ENCODE measurements at regions not wholly inside any gene's neighbourhood (a gene's known extent, or its start where the extent isn't known, plus 50 kb on each side); places are given as distances from the start of the nearest gene placed in this dataset.

DNA sequence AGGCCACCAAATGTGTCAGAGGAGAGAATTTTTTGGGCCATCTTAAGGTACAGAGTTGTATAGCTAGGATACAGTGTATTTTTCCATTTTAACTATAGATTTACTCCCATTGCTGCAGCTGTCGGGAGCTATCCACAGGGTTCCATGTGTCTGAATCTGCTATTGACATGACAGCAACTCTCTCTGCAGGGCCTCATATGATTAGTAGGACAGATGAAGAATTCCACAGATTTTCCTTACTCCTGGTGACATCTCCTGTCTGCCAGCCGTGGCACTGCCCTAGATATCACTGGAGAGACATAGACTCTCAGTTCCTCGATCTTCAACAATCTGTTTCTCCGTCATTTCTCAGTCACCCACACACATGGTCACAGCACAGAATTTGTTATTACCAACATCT is 86.5 kb downstream of the SPCS3 start:
- H3K27ac ChIP-seq, result no peak overlapping the region
- TF ChIP-seq, protein P1, sequence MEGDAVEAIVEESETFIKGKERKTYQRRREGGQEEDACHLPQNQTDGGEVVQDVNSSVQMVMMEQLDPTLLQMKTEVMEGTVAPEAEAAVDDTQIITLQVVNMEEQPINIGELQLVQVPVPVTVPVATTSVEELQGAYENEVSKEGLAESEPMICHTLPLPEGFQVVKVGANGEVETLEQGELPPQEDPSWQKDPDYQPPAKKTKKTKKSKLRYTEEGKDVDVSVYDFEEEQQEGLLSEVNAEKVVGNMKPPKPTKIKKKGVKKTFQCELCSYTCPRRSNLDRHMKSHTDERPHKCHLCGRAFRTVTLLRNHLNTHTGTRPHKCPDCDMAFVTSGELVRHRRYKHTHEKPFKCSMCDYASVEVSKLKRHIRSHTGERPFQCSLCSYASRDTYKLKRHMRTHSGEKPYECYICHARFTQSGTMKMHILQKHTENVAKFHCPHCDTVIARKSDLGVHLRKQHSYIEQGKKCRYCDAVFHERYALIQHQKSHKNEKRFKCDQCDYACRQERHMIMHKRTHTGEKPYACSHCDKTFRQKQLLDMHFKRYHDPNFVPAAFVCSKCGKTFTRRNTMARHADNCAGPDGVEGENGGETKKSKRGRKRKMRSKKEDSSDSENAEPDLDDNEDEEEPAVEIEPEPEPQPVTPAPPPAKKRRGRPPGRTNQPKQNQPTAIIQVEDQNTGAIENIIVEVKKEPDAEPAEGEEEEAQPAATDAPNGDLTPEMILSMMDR (IDR thresholded peaks at IDR 0.05), result no peak
- TF ChIP-seq ZFX (IDR thresholded peaks at IDR 0.05; ENCODE audit: borderline replicate concordance), result no peak

DNA sequence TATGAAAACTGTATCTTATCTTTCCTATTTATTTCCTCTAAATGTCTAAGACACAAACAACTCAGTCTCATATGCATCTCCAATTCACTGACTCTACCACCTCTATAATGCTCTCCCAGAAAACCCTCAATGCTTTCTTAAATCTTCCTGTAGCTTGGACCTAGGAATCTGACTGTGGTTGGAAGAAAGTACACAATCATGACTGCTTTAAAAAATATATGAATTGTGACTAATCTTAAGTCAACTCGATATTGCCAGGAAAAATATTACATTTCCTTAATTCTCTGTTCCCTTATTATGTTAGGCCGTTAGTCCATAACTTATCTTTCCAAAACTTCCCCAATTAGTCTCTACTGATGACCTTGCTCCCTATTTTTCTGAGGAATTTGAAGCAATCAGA is 87.0 kb downstream of the SPCS3 start:
- no peak overlapping the region for H3K27ac ChIP-seq
- TF ChIP-seq ZFX (IDR thresholded peaks at IDR 0.05; ENCODE audit: borderline replicate concordance), result no peak
- TF ChIP-seq, protein P1 (IDR thresholded peaks at IDR 0.05), result no peak

DNA sequence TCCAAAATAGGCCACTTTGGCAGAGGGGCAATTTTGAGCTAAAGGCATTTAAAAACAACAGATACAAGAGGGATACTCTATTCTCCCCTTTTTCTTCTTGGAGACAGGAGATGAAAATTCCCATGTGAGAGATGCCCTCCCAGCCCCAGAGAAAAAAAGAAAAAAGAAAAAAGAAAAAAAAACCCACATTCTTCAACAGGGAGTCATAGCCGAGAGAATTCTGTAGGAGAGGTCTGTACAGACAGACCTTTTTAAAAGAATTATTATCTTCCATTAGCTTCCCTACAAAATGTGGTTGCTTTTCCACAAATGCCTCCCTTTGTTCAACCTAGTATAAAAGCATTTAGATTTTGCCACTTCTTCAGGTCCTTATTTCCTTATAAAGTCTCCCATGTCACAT is 89.9 kb downstream of the SPCS3 start:
- TF ChIP-seq, protein P1 (IDR thresholded peaks at IDR 0.05), result no peak
- no peak for TF ChIP-seq ZFX (IDR thresholded peaks at IDR 0.05; ENCODE audit: borderline replicate concordance)
- no peak overlapping the region for H3K27ac ChIP-seq

DNA sequence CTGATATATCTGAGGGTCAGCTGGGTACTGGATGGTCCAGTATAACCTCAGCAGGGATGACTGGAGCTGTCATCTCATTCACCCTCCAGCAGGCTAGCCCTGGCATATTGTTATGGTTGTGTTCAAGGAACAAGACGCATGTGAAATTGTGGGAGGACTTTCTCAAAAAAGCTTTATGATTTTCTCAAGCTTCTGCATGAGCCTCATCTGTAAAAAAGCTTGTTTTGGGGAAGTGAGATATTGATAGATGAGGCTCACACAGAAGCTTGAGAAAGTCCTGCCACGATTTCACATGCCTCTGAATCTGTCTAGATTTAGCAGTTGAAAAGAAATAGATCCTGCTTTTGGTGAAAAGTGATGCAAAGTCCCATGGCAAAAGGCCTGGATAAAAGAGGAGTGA is 93.4 kb downstream of the SPCS3 start:
- no peak for TF ChIP-seq ZFX (IDR thresholded peaks at IDR 0.05; ENCODE audit: borderline replicate concordance)
- TF ChIP-seq, protein P1 (IDR thresholded peaks at IDR 0.05), result no peak
- no peak overlapping the region for H3K27ac ChIP-seq

DNA sequence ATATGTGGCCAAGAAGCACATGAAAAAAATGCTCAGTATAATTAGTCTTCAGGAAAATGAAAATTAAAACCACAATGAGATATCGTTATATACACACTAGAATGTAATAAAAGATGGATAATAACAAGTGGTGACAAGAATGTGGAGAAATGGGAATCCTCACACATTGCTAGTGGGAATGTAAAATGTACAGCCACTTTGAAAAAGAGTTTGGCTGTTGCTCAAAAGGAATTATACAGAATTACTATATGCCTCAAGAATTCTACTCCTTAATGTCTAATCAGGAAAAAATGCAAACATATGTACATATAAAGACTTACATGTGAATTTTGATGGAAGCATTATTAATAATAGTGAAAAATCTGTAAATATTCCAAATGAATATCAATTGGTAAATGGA is 102.2 kb downstream of the SPCS3 start:
- H3K27ac ChIP-seq, result no peak overlapping the region
- TF ChIP-seq ZFX (IDR thresholded peaks at IDR 0.05; ENCODE audit: borderline replicate concordance), result no peak
- TF ChIP-seq, protein P1 (IDR thresholded peaks at IDR 0.05), result no peak

DNA sequence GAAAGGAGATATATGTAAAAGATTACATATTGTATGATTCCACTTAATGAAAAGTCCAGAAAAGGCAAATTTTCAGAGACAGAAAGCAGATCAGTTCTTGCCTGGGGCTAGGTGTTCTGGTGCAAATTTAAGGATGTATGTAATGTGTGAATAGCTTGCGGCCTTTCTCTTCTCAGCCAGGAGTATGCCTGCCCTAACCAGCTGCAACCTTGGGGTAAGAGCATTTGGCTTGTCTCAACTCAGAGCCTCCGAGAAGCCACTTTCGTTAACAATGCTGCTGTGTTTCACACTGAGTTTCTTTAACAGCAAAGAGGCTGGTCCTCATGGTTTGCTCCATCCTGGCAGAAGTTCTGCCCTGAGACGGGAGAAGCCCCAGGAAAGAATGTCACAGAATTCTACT is 102.7 kb downstream of the SPCS3 start:
- TF ChIP-seq ZFX (IDR thresholded peaks at IDR 0.05; ENCODE audit: borderline replicate concordance), result no peak
- TF ChIP-seq, protein P1 (IDR thresholded peaks at IDR 0.05), result no peak
- H3K27ac ChIP-seq, result no peak overlapping the region

DNA sequence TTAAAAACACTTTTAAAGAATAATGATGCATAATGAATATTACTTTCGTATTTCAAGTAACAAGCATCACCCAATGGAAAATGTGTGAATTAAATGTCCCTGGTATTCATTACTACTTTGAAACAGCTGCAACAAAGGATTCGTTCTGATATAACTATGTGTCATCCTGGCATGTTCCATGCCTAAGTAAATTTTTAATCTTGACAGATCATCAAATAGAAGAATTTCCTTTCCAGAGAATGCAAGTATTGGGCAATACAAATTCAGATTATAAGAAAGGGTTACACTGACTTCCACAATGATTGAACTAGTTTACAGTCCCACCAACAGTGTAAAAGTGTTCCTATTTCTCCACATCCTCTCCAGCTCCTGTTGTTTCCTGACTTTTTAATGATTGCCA is 105.3 kb downstream of the SPCS3 start:
- H3K27ac ChIP-seq, result no peak overlapping the region
- TF ChIP-seq, protein P1 (IDR thresholded peaks at IDR 0.05), result no peak
- no peak for TF ChIP-seq ZFX (IDR thresholded peaks at IDR 0.05; ENCODE audit: borderline replicate concordance)
